ENCODE measurements at regions not wholly inside any gene's neighbourhood (a gene's known extent, or its start where the extent isn't known, plus 50 kb on each side); places are given as distances from the start of the nearest gene placed in this dataset.

- no peak for TF ChIP-seq SUZ12 (IDR thresholded peaks at IDR 0.05; ENCODE audit: extremely low read depth, insufficient read depth, insufficient read length)
- TF ChIP-seq YY1 (IDR thresholded peaks at IDR 0.05; ENCODE audit: insufficient read depth, insufficient read length): no peak
Measured at GRCh38 chr13:90591927-90592268, 755.6 kb upstream of the MIR17HG start.
